Transverse colon (tissue), 4 donors: ENCODE measurements at regions not wholly inside any gene's neighbourhood (a gene's known extent, or its start where the extent isn't known, plus 50 kb on each side); places are given as distances from the start of the nearest gene placed in this dataset.
A peak's percentile ranks its signal among the peaks of the same experiment; 100 is the strongest.

Experiments used
- DNase-seq: peaks from one replicate; pipeline ENCODE4 v3.0.0-alpha.2; 2019
- H3K27ac ChIP-seq, 4 donors: fragments of 200-600 bp; sonication (generic); 2 replicates each; pipeline ENCODE4 v1.5.1; 2016 to 2018; ENCODE audit warnings: inconsistent platforms in 4 of 4
- H3K27me3 ChIP-seq: fragments of 200-600 bp; sonication (generic); 2 replicates; pipeline ENCODE4 v1.5.1; 2017; ENCODE audit warnings: inconsistent platforms
- H3K36me3 ChIP-seq, 4 donors: fragments of 200-600 bp; sonication (generic); 2 replicates each; pipeline ENCODE4 v1.5.1; 2017 to 2019; ENCODE audit warnings: inconsistent platforms in 4 of 4
- H3K4me1 ChIP-seq, 4 donors: fragments of 200-600 bp; sonication (generic); 2 replicates each; pipeline ENCODE4 v1.5.1; 2017 to 2020; ENCODE audit warnings: inconsistent platforms in 4 of 4
- H3K4me3 ChIP-seq, 4 donors: fragments of 200-600 bp; sonication (generic); 1 replicate in 1 of 4; 2 replicates in 3 of 4; pipeline versions ENCODE4 v1.5.1 to v1.6.1; 2017 to 2019; ENCODE audit warnings: inconsistent platforms in 4 of 4
- H3K9me3 ChIP-seq, 2 donors: fragments of 200-600 bp; sonication (generic); 2 replicates each; pipeline ENCODE4 v1.5.1; 2017 to 2019; ENCODE audit warnings: inconsistent platforms in 2 of 2
- CTCF ChIP-seq, 5 experiments: fragments of 200-600 bp in 3 of 5; fragments of 450-650 bp in 2 of 5; sonication (generic) in 3 of 5; IDR thresholded peaks; 1 replicate in 2 of 5; 2 replicates in 3 of 5; pipeline ENCODE4 v1.5.1; 2016 to 2017; ENCODE audit warnings: antibody characterized with exemption in 5 of 5, inconsistent platforms in 3 of 5, mild to moderate bottlenecking in 2 of 5, moderate library complexity in 1 of 5
- EP300 ChIP-seq: sonication (generic); formaldehyde crosslinking; IDR thresholded peaks from one replicate; pipeline ENCODE4 v1.6.1; 2017; ENCODE audit warnings: antibody characterized with exemption, low read depth
- POLR2A ChIP-seq: fragments of 450-650 bp; IDR thresholded peaks from one replicate; pipeline ENCODE4 v1.6.1; 2016; ENCODE audit warnings: antibody characterized with exemption, mild to moderate bottlenecking, moderate library complexity
- POLR2AphosphoS5 ChIP-seq, 3 donors: sonication (generic); formaldehyde crosslinking; IDR thresholded peaks; one replicate each; pipeline ENCODE4 v1.6.1; 2016; ENCODE audit warnings: antibody characterized with exemption in 3 of 3
- WGBS, 2 donors: methylation state at CpG; one replicate each; pipeline ENCODE4 v1.1.5; 2018; ENCODE audit warnings: low coverage in 1 of 2; 5-methylcytosine and 5-hydroxymethylcytosine counted together
- in situ Hi-C, 4 donors: fragments of 200-750 bp; cut with MboI; loops; one replicate each; pipeline versions ENCODE4 v1.15.0 to v1.15.1; 2017; ENCODE audit warnings: low sequenced_read_pairs in 3 of 4, low pct_ligation_motif_present in 1 of 4, low pct_unique_long_range_greater_than_20kb in 1 of 4
- intact Hi-C: fragments of 100-400 bp; cut with DNase I; formaldehyde crosslinking; loops from one replicate; pipeline ENCODE4 v1.15.1; 2023; ENCODE audit warnings: low total_unique reads

GRCh38 chr7:80334908-80335307, 177.0 kb downstream of the GNAT3 start:
- Histone ChIP-seq H3K27ac (peak overlapping the region; percentile 54 to 78 (median 74)), H3K27me3 (no peaks in the 10 kb centered on the region), H3K9me3 (no peaks in the 10 kb centered on the region), H3K4me1 (peaks cover 9 to 30% (median 13%) of the 10 kb centered on the region in 4 donors), H3K4me3 (no peak overlapping the region), H3K36me3 (no peaks in the 10 kb centered on the region)
- intact Hi-C loops (no loop called here), in situ Hi-C loops (no loop called here)
- no peak for DNase-seq
- no peak for TF ChIP-seq EP300
- TF ChIP-seq POLR2AphosphoS5 (IDR thresholded peaks at IDR 0.05) = no peak

- intact Hi-C loops = no loop called here
- WGBS, 2 donors = 84% methylated on average over 1 of the region's 1 CpG; no CpG with 5 or more reads in 1 of the 2 donors
Observed at GRCh38 chr7:80334196-80334595, 177.7 kb downstream of the GNAT3 start.

GRCh38 chr7:80333040-80333439, 178.8 kb downstream of the GNAT3 start:
- intact Hi-C loops = no loop called here
- H3K27ac ChIP-seq = no peak overlapping the region
- no peaks in the 10 kb centered on the region for H3K36me3 ChIP-seq
- no peak for TF ChIP-seq POLR2A
- no peak for TF ChIP-seq CTCF (IDR thresholded peaks at IDR 0.05)
- H3K27me3 ChIP-seq = no peaks in the 10 kb centered on the region
- H3K4me1 ChIP-seq = peaks cover 9 to 30% (median 13%) of the 10 kb centered on the region in 4 donors
- DNase-seq = no peak
- H3K9me3 ChIP-seq = no peaks in the 10 kb centered on the region
- 57 to 74% methylated on average over 1 of the region's 1 CpG for WGBS, 2 donors
- no peak overlapping the region for H3K4me3 ChIP-seq
- in situ Hi-C loops = no loop called here

More at GRCh38 chr7:80334196-80334595, 177.7 kb downstream of the GNAT3 start:
- in situ Hi-C loops = no loop called here
- Histone ChIP-seq H3K4me3 (no peak overlapping the region), H3K27ac (peak overlapping the region in 2 of 4 donors; percentile 54 to 78), H3K9me3 (no peaks in the 10 kb centered on the region), H3K4me1 (peaks cover 9 to 30% (median 13%) of the 10 kb centered on the region in 4 donors), H3K27me3 (no peaks in the 10 kb centered on the region), H3K36me3 (no peaks in the 10 kb centered on the region)
- no peak for TF ChIP-seq POLR2AphosphoS5 (IDR thresholded peaks at IDR 0.05)
- TF ChIP-seq EP300 = no peak
- TF ChIP-seq POLR2A = no peak
- no peak for TF ChIP-seq CTCF (IDR thresholded peaks at IDR 0.05)
- DNase-seq = no peak

GRCh38 chr7:80330434-80330833, 181.4 kb downstream of the GNAT3 start:
- DNase-seq = no peak
- no peak for TF ChIP-seq POLR2AphosphoS5 (IDR thresholded peaks at IDR 0.05)
- no peak for TF ChIP-seq EP300
- Histone ChIP-seq H3K36me3 (no peaks in the 10 kb centered on the region), H3K27ac (no peak overlapping the region), H3K4me3 (no peak overlapping the region), H3K27me3 (no peaks in the 10 kb centered on the region), H3K4me1 (peaks cover 5 to 16% (median 8%) of the 10 kb centered on the region in 4 donors), H3K9me3 (no peaks in the 10 kb centered on the region)
- intact Hi-C loops (no loop called here), in situ Hi-C loops (no loop called here)

- Histone ChIP-seq H3K27ac (no peak overlapping the region), H3K27me3 (no peaks in the 10 kb centered on the region), H3K4me3 (no peak overlapping the region), H3K9me3 (no peaks in the 10 kb centered on the region), H3K36me3 (no peaks in the 10 kb centered on the region), H3K4me1 (no peaks in the 10 kb centered on the region)
- intact Hi-C loops (no loop called here), in situ Hi-C loops (no loop called here)
- no peak for DNase-seq
- TF ChIP-seq EP300 = no peak
- no peak for TF ChIP-seq CTCF (IDR thresholded peaks at IDR 0.05)
- no peak for TF ChIP-seq POLR2AphosphoS5 (IDR thresholded peaks at IDR 0.05)
- no peak for TF ChIP-seq POLR2A
- WGBS, 2 donors = 53 to 55% methylated on average over 3 of the region's 3 CpGs
Observed at GRCh38 chr7:80324032-80324431, 187.8 kb downstream of the GNAT3 start.
